ENCODE measurements at regions not wholly inside any gene's neighbourhood (a gene's known extent, or its start where the extent isn't known, plus 50 kb on each side); places are given as distances from the start of the nearest gene placed in this dataset.

DNA sequence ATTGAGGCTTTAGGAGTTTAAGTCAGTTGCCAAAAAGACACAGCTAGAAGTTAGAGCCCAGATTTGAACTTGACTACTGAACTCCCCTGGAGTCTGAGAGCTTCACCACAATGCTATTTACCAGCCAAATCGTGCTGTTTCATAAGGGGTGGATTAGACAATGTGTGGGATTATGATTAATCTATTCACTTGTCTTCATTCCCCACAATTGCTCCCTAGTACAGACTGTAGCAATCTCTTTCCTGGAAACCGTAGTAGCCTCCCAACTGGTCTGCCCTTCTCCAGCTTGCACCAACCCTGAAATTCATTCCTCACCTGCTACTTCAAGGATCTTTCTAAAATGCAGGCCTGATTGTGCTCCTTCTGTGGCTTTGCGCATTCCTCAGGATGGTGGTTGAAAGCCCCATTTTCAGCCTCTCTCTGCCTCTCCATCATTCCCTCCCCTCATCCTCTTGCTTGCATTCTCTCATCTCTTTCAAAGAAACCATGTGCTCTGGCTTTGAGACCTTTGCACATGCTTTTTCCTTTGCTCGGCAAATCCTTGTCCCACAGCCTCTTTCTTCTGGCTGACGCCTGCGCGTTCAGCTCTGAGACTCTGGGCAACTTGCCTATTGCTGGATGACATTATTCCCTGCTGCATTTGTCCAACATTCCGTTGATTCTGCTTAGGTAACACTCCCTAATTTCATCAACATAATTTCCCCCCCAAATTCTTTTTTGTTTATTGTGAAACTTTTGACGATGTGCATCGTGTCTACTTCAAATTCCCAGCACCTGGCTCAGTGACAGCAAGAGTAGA is 145.1 kb downstream of the ADRA2A start:
- H3K27me3 ChIP-seq (replicated peaks in 1 of 2; ENCODE audit: control insufficient read depth in 2 of 2, insufficient read depth in 2 of 2, low read length in 1 of 2), result peaks cover 0 to 4% of the 10 kb centered on the region in 2 experiments; a peak in 2 of 4 replicates
- CTCF ChIA-PET, result no interaction called here
- DNase-seq (ENCODE audit: low read depth, low spot score) (no peak), ATAC-seq (no peak), FAIRE-seq (no peak)
- H3K79me2 ChIP-seq (ENCODE audit: control insufficient read depth, insufficient read depth, low read length), result no peaks in the 10 kb centered on the region
- no peaks in the 10 kb centered on the region for H3K4me1 ChIP-seq (ENCODE audit: control insufficient read depth, insufficient read depth, low read length)
- H3K27ac ChIP-seq (ENCODE audit: control insufficient read depth, insufficient read depth), result no peak overlapping the region
- intact Hi-C loops (cut with micrococcal nuclease; ENCODE audit: unreplicated experiment) (no loop called here), in situ Hi-C loops (cut with MboI) (no loop called here)
- no peaks in the 10 kb centered on the region for H3K9me3 ChIP-seq (replicated peaks; ENCODE audit: control insufficient read depth, insufficient read depth, low read length)
- no peak overlapping the region for H2AFZ ChIP-seq (ENCODE audit: control insufficient read depth, low read depth, low read length)
- SMC1A ChIA-PET (ENCODE audit: uncharacterized antibody, unreplicated experiment), result interaction anchor here (0.6 kb wide), 1 partner anchor 10 kb away, joined by 3 read pairs; no protein-coding TSS in a partner anchor
- BruUV-seq (replicated peaks), result no TSS peak
- WGBS (ENCODE audit: insufficient coverage, insufficient replicate concordance, low lambda C conversion rate, missing lambda C conversion rate), result 62% methylated on average over 10 of the region's 10 CpGs
- POLR2A ChIA-PET, result no interaction called here
- RAD21 ChIA-PET (ENCODE audit: unreplicated experiment), result no interaction called here
- no peak overlapping the region for H3K4me3 ChIP-seq
- no peak overlapping the region for H3K4me2 ChIP-seq (ENCODE audit: control insufficient read depth, insufficient read depth)
- no peak overlapping the region for H3K9ac ChIP-seq (ENCODE audit: control insufficient read depth, insufficient read depth, low read length)
- H4K20me1 ChIP-seq (ENCODE audit: control insufficient read depth, insufficient read depth), result no peaks in the 10 kb centered on the region; the same call in 1 of the 2 replicates
- TF ChIP-seq, protein P1, sequence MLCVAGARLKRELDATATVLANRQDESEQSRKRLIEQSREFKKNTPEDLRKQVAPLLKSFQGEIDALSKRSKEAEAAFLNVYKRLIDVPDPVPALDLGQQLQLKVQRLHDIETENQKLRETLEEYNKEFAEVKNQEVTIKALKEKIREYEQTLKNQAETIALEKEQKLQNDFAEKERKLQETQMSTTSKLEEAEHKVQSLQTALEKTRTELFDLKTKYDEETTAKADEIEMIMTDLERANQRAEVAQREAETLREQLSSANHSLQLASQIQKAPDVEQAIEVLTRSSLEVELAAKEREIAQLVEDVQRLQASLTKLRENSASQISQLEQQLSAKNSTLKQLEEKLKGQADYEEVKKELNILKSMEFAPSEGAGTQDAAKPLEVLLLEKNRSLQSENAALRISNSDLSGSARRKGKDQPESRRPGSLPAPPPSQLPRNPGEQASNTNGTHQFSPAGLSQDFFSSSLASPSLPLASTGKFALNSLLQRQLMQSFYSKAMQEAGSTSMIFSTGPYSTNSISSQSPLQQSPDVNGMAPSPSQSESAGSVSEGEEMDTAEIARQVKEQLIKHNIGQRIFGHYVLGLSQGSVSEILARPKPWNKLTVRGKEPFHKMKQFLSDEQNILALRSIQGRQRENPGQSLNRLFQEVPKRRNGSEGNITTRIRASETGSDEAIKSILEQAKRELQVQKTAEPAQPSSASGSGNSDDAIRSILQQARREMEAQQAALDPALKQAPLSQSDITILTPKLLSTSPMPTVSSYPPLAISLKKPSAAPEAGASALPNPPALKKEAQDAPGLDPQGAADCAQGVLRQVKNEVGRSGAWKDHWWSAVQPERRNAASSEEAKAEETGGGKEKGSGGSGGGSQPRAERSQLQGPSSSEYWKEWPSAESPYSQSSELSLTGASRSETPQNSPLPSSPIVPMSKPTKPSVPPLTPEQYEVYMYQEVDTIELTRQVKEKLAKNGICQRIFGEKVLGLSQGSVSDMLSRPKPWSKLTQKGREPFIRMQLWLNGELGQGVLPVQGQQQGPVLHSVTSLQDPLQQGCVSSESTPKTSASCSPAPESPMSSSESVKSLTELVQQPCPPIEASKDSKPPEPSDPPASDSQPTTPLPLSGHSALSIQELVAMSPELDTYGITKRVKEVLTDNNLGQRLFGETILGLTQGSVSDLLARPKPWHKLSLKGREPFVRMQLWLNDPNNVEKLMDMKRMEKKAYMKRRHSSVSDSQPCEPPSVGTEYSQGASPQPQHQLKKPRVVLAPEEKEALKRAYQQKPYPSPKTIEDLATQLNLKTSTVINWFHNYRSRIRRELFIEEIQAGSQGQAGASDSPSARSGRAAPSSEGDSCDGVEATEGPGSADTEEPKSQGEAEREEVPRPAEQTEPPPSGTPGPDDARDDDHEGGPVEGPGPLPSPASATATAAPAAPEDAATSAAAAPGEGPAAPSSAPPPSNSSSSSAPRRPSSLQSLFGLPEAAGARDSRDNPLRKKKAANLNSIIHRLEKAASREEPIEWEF (IDR thresholded peaks at IDR 0.05; ENCODE audit: insufficient replicate concordance, low read depth, low read length), result no peak
- no peak for TF ChIP-seq SREBF1 (IDR thresholded peaks at IDR 0.05; ENCODE audit: low read length)
- H3K36me3 ChIP-seq (ENCODE audit: control insufficient read depth in 2 of 2, insufficient read depth in 2 of 2, low read length in 1 of 2), result no peaks in the 10 kb centered on the region
